GM21737 (cell line): ENCODE measurements at regions not wholly inside any gene's neighbourhood (a gene's known extent, or its start where the extent isn't known, plus 50 kb on each side); places are given as distances from the start of the nearest gene placed in this dataset.

Experiments
- ATAC-seq: cut with Tn5 transposase; IDR thresholded peaks from one replicate; pipeline ENCODE4 v1.9.1; 2021; ENCODE audit warnings: mild to moderate bottlenecking, moderate library complexity; ENCODE audit not compliant: unreplicated experiment

DNA sequence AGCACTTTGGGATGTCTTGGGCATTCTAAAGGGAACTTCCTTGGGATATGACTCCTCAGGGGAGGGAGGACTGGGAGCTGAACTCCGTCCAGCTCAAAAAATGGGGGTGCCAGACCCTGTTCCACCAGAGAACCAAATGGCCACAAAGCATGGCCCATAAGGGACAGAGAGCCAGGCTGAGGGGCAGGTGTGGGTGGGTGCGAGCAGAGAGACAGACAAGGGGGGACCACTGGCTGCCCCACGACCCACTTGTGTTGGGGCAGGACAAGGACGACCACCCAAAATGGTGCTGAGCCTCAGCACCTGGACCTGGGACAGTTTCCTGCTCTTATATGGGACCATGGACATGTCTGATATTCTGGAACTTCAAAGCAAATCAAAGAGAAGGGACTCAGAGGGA lies 148.2 kb upstream of the MLN start:
- ATAC-seq = no peak

DNA sequence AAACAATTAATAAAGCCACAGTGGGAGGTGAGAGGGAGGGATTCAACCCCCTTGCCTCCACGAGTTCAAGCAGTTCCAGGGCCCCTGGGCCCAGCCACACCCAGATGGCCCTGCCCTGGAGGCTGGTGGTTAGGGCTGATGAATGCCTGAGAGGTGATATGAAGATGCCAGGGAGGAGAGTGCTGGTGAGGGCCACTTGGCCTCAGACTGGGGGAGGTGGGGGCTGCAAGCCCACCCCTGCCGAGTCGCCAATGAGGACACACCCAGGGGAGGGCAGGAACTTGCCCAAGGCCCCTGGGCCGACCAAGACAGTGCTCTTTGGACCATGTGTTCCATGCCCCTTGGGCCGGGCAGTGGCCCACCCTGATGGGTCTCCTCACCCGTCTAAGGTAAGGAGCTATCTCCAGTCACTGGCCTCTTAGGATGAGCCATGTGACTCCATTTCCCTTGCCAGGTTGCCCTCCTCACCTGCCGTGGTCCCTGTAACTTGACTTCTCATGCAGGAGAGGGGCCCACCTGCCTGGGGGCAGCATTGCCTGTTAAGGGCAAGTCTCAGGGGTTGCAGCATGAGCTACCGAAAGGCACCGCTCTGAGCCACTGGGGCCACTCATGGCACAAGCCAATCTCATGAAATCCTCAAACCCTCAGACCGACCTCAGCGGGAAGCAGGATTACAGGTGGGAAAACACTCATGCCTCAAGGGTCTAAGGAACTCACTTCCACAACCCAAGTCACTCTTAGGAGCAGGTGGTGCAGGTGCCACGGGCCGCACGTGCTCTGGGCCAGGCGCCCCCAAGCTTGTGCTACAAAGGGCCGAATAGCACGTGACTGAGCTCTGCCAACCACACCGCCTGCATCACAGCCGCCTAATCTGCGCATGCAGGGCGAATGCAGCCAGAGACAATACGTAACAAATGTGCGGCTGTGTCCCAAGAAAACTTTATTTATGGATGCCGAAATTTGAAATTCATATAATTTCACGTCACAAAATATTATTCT lies 147.4 kb upstream of the MLN start:
- ATAC-seq = no peak

DNA sequence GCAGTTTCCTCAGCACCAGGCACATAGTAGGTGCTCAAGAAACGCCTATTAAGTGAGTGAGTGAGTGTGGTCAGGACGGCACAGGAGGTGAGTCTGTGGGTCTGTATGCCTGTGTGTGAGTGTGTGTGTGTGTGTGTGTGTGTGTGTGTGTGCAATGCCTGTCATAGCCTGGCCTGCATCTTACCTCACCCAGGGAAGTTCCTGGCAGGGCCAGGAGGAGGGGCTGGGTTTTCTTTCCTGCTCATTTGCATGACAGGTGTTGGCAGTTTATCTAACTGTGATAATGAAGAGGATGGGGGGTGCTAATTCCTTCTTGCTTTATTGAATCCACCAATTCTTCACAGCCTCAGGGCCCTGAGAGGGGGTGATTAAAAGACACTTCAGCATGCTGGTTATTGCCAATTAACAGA lies 146.7 kb upstream of the MLN start:
- ATAC-seq = no peak

DNA sequence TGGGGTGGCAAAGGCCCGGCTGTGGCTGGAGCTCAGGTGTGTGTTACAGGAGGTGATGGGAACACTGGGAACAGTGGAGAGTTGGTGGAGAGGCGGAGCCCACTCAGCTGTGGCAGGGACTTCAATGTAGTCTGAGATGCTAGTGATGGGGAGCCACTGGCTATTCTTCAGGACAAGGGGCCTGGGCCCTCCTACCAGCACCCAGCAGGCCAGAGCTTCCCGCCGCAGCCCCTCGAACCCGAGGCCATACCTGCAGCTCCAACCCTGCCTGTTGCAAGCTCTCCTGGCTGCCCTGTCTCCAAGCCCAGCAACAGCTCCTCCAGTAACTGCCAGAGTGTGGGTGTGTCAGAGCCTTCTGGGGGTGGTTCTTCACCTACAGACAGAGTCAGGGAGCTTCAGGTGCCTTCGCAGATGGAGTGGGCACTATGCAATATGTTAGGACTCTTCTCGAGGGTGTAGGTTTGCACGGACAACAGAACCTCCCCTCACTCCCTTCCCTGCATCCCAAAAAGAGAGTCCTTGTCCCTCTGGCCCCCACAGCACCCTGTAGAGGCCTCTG lies 146.2 kb upstream of the MLN start:
- no peak for ATAC-seq

DNA sequence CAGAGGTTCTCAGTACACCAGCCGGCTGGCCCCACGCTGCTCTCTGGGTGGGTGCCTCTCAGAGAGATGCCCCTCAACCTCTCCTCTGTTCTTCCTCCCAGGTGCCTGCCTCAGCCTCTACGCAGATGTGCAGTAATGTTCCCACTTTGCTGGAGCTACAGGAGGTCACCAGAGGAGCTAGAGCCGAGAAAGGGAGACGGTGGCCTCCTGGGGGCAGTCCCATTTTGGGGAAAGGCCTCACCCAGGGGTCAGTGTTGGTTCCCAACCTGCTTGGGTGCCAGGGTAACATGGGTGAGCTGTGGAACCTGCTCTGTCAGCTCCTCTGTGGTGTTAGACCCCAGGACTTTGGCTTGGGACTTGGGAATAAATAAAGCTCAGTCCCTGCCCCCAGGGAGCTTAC lies 145.3 kb upstream of the MLN start:
- ATAC-seq = no peak

DNA sequence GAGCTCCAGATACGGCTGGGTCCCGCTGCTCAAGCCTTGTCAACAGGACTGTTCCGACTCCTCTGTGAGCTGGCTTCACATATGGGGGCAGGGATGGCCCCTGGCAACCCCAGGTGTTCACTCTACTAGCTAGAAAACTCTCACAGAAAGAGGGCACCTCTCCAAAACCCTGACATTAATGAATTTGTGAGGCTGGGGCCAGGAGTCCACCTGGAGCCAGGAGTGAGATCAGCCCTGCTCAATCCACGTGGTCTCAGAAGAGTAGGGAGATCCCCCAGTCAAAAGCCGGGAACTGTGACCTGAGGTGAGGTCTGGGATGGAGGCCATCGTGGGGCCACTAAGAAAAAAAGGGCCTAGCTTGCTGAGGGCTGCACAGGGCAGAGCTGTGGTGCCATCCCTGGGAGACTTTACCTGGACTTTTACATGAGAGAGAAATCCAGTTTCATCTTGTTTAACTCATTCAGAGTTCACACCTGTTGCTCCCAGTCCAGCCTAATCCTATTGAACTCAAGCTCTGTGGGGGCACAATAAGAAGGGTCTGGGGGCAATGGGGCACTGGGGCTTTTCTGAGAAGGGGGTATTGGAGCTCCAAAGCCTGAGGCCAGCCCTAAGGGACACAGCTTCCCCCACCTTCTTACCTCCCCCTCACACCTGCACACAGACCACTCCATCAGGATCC lies 144.3 kb upstream of the MLN start:
- no peak for ATAC-seq

DNA sequence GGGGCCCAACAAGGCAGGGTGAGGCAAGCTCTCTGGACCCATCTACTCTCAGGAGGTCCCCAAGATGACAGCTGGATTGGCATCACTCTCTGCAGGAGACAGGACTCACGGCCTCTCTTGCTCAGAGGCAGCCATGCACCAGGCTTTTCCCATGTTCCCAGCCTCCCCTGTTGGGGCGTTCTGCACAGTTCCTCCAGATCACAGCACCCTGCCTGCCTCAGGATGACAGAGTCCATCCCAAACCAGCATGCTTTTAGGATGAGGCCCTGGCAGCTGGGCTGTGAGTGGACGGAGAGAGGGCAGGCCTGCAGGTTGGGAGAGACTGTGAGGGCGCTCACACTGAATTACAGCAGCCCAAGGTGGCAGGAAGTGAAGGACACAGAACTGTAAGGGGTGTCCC lies 143.2 kb upstream of the MLN start:
- ATAC-seq = no peak

DNA sequence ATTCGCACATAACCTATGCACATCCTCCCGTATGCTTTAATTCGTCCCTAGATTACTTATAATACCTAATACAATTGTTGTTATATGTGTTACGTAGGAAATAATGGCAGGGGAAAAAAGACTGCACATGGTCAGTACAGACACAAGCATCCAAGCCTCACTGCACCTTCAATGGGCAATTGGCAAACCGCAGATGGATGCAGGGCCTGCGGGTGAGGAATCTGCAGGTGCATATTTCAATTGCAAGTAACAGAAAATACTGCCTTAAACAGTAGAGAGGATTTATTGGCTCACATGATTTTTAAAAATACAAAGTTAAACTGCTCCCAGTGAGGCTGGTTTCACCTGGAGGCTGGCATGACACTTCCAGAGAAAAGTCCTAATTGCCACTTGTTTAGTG lies 142.1 kb upstream of the MLN start:
- no peak for ATAC-seq

DNA sequence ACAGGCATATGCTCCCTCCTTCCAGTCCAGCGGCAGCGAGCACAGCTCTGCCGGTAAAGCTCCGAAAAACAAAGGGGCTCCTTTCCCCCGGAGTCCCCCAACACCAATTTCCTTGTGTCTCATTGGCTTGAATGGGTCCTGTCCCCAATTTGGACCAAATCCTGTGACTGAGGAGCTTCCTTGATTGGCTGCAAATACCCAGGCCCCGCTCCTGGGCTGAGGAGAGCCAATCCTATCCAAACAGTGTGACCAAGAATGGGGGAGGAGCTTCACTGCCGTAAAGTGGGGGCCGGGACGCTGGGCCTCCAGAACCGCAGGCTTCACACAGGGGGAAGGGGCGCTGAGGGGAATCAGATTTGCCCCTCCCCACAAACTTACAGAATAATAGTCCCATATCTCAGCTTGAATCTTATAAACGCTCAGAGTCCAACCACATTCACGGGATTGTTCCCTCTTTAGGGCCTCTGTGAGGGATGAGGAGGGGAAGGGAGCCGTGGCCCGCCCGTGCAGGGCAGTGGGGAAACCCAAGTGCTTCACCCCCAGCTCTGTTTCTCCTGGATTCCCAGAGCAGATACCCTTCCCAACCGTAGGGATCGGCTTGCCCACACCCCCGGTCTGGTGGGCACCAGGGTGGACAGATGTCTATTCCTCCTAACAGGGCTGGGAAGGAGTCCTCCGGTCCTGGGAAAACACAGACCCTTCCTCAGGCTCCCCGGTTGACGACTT lies 141.0 kb upstream of the MLN start:
- no peak for ATAC-seq

DNA sequence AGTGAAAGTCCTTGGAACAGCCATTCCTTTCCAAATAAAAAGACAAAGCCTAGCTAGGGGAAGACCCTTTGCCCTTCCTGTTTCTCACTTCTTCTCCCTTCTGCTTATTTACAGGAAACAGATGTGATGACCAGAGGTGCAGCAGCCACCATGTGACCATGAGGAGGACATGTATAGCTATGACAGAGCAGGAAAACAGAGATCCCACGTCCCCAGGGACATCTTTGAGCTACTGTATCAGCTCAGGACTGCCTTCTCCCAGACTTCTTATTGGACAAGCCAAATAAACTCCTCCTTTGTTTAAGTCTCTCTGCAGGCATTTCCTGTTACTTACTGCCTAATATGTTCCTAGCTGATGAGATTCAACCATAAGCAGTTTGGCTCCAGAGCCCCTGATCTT lies 133.1 kb upstream of the MLN start:
- ATAC-seq = no peak

DNA sequence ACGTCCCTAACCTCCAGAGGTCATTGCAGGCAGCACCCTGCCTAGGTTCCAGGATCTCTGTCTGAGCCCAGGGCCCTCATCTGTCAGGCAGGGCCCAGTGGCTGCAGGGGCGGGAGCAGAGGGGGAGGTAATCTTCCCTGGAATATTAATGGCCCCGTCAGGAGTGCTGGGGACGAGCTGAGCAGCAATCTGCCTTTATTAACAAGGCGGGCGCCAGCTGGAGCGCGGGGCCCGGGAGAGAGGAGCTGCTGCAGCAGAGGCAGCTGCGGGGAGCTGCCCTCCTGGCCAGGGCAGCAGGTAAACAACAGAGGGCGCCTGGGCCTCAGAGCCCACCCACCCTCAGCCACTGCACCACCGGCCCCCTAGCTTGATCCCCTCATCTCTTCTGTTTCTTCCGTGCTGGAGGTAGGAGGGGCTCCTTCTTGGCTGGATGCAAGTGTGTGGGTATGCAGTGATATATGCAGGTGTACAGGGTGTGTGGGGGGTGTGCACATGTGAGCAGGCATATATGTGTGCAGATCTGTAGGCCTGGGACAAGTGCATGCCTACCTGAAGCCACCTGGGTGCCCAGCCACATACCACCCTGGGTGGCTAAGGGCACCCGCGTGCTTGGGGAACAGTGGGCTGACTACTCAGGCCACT lies 131.8 kb upstream of the MLN start:
- ATAC-seq = no peak

DNA sequence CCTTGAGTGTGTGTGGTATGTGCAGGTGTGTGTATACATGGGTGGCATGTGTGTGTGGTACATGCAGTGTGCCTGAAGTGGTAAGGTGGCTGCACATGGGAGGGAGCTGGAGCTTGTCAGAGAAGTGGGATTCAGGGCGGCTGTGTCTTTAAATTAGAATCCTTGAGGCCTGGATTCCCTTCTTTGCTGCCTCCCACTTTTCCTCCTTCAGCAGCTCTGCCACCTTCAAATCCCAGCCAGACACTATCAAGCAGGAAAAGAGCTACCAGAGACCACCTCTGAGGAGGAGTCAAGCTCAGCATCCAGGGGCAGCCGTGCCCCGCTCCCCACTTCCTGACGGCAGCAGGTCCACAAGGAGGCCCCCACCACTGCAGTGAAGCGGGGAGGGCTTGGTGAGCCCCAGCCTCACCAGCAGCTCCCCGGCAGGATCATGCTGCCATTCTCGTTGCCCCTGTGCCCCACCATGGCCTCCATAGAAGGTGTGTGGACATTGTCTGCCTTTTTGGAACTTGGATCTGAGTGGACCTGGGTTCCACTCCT lies 131.0 kb upstream of the MLN start:
- ATAC-seq = no peak

DNA sequence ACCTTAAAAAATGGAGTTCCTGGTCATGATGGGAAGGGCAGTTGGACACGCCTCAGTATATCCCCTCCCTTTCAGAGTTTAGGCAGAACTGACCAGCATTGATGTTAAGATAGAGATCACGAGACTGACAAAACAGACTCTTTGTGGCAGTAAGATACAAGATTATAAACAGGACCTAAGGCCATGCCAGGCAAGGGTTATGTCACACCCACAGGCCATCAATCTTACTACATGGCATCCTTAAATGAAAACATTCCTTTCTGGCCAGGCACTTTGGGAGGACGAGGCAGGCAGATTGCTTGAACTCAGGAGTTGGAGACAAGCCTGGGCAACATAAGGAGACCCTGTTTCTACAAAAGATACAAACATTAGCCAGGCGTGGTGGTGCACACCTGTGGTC lies 129.3 kb upstream of the MLN start:
- ATAC-seq = no peak

DNA sequence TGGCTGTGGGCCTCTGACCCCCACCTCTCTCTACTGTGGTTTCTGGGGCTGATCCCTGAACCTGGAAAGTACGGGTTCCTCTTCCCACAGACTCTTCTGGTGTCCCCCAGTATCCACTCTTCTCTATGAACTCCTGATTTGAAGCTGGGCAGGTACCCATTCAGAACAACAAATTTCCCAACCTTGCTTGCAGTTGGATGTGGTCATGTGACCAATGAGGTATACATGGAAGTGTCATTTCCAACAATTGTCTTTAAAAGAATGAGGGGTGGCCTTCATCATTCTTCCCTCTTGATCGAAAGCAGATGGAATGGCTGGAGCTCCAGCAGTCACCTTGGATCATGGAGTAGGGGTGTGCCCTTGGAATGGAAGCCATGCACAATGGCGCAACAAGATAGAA lies 128.0 kb upstream of the MLN start:
- ATAC-seq = no peak

DNA sequence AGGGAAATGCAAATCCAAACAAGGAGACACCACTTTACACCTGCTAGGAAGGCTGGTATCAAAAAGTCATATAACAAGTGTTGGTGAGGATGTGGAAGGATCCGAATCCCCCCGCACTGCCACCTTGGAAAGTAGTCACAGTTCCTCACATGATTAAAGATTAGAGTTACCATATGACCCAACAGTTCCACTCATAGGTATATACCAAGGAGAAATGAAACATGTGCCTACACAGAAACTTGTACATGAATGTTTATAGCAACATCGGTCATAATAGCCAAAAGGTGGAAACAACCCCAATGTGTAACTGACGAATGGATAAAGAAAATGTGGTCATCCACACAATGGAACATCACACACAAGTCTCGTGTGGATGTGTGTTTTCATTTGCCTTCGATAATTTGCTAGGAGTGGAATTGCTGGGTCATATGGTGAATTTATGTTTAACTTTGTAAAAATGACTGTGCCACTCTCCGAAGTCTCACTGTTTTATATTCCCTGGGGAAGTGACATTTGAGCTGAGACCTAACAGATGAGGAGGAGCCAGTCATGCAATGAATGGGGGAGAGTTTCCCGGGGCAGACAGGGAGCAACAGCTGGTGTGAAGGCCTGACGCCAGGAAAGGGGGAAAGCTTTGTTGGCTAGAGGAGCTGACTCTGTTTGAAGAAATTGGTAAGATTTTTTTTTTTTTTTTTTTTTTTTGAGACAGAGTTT lies 125.9 kb upstream of the MLN start:
- no peak for ATAC-seq

DNA sequence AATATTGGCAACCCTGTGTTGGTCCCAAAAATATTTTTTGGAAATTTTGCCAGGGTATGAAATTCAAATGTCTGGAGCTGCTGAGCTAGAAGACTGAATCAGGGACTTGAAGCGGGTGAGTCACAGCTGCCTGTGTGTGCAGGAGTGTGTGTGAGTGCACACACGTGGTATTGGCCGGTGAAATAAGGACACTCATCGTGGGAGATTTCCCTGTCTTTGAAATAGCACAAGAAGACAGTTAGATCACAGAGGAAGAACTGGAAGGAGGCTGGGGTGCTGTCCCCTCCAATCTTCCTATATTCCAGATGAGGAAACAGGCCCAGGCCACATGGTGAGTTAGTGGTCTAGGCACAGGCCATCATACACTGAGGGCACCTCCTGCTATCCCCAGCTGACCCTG lies 123.8 kb upstream of the MLN start:
- ATAC-seq = no peak

DNA sequence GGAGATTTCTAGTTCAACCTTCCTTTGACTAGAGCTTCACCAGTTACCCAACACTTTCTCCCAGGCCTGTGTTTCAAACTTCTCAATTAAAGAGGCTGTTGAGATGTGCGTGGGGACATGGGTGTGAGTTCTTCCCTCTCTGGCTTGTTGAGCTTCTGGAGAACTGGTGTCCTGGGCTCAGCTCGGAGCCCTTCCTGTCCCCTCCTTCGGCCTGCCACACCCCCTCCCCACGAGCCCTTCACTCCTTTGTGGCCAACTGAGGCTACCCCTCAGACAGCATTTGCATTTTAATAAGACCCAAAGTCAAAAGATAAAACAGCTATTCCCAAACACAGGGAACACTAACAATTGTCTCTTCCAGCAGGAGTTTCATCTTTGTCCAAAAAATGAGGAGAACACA lies 123.3 kb upstream of the MLN start:
- no peak for ATAC-seq

DNA sequence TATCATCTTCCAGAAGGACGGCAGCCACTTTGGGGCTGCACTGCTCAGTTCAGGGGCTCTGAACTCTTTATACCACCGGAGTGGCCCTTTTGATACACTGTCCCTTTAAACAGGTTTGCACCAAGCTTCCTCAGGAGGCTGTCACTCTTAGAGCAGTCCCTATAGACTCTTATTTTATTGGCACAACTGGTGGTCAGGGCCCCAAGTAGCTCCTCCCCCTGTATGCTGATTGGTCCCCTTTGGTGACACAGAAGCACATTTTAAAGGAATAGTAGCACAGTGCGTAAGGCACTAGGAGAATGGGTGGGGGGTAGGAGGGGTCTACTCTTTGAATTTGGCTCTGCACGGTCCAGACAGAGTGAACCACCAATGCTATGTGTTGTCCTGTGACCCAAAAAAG lies 122.6 kb upstream of the MLN start:
- ATAC-seq = no peak

DNA sequence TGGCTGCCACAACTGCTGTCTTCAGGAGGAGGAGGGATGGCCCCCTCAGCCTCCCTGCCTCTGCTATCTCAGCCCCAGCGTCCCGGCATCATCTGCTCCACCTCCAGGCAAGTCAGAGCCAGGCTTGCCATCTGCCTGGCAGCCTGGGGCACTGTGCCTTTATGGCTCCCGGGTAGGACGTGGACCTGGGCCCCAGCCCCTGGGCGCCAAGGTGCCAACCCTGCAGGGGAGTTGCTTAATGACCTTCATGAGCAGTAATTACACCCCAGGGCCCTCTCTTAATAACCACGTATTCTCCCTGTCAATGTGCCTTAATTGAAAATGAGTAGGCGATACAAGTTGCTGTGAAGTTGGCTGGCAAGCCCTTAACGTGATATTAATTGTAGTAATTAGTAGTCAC lies 122.1 kb upstream of the MLN start:
- ATAC-seq = no peak

DNA sequence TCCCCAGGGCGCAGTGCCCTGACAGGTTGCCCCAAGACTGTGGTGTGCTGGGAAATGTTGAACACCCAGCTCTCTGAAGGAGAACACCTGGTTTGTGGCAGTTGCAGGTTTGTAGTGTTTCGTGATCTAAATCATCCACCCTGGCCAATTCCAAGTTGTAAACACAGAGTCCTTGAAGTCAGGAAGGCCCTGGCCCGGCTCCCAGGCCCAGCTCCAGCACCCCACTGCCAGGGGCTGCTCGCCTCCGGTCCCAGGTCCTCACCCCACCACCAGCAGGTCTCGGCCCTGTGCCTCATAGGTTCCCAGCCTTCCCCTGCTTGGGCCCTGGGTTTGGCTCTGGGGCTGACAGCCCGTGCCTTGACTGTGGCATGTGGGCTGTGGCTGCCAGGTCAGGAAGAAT lies 121.4 kb upstream of the MLN start:
- ATAC-seq = no peak
